ENCODE measurements at regions not wholly inside any gene's neighbourhood (a gene's known extent, or its start where the extent isn't known, plus 50 kb on each side); places are given as distances from the start of the nearest gene placed in this dataset.

GRCh38 chr2:198950803-198951202 lies 506.9 kb downstream of the SATB2 start:
- no peak for TF ChIP-seq CTCF (IDR thresholded peaks at IDR 0.05)
- TF ChIP-seq ZFX (IDR thresholded peaks at IDR 0.05; ENCODE audit: borderline replicate concordance): no peak

Data from 22Rv1 (cell line).